ENCODE measurements at regions not wholly inside any gene's neighbourhood (a gene's known extent, or its start where the extent isn't known, plus 50 kb on each side); places are given as distances from the start of the nearest gene placed in this dataset.

GRCh38 chr2:49811502-49811901 is 657.2 kb upstream of the FSHR start:
- H3K4me1 ChIP-seq: no peaks in the 10 kb centered on the region
- H3K27ac ChIP-seq: no peak overlapping the region
- WGBS, 2 donors (ENCODE audit: low coverage in 1 of 2): 53 to 86% methylated on average over 3 to 4 of the region's 4 CpGs
- H3K9me3 ChIP-seq: no peaks in the 10 kb centered on the region
- DNase-seq: no peak
- no peak for TF ChIP-seq POLR2AphosphoS5 (IDR thresholded peaks at IDR 0.05)
- no peak for TF ChIP-seq CTCF (IDR thresholded peaks at IDR 0.05)
- no peak for TF ChIP-seq EP300 (IDR thresholded peaks at IDR 0.05; ENCODE audit: low read depth)
- TF ChIP-seq POLR2A (IDR thresholded peaks at IDR 0.05): no peak
- H3K36me3 ChIP-seq: no peaks in the 10 kb centered on the region
- H3K4me3 ChIP-seq: no peak overlapping the region
- H3K27me3 ChIP-seq: no peaks in the 10 kb centered on the region
- in situ Hi-C loops (cut with MboI; ENCODE audit: low pct_ligation_motif_present in 1 of 4, low pct_unique_long_range_greater_than_20kb in 1 of 4, low sequenced_read_pairs in 3 of 4): no loop called here
- intact Hi-C loops (cut with DNase I; ENCODE audit: low total_unique reads): no loop called here

- in situ Hi-C loops (cut with MboI; ENCODE audit: low pct_ligation_motif_present in 1 of 4, low pct_unique_long_range_greater_than_20kb in 1 of 4, low sequenced_read_pairs in 3 of 4): no loop called here
- DNase-seq: no peak
- no peaks in the 10 kb centered on the region for H3K27me3 ChIP-seq
- no peaks in the 10 kb centered on the region for H3K36me3 ChIP-seq
- intact Hi-C loops (cut with DNase I; ENCODE audit: low total_unique reads): no loop called here
- TF ChIP-seq POLR2A (IDR thresholded peaks at IDR 0.05): no peak
- TF ChIP-seq EP300 (IDR thresholded peaks at IDR 0.05; ENCODE audit: low read depth): no peak
- no peak for TF ChIP-seq CTCF (IDR thresholded peaks at IDR 0.05)
- no peak for TF ChIP-seq POLR2AphosphoS5 (IDR thresholded peaks at IDR 0.05)
- no peaks in the 10 kb centered on the region for H3K4me1 ChIP-seq
- no peak overlapping the region for H3K4me3 ChIP-seq
- H3K27ac ChIP-seq: no peak overlapping the region
- no peaks in the 10 kb centered on the region for H3K9me3 ChIP-seq
Measured at GRCh38 chr2:49807689-49808088, 653.4 kb upstream of the FSHR start.

GRCh38 chr2:49804111-49804510 is 649.8 kb upstream of the FSHR start:
- H3K4me3 ChIP-seq: no peak overlapping the region
- in situ Hi-C loops (cut with MboI; ENCODE audit: low pct_ligation_motif_present in 1 of 4, low pct_unique_long_range_greater_than_20kb in 1 of 4, low sequenced_read_pairs in 3 of 4): no loop called here
- intact Hi-C loops (cut with DNase I; ENCODE audit: low total_unique reads): no loop called here

GRCh38 chr2:49801898-49802450 is 647.7 kb upstream of the FSHR start:
- intact Hi-C loops (cut with DNase I; ENCODE audit: low total_unique reads) (no loop called here), in situ Hi-C loops (cut with MboI; ENCODE audit: low pct_ligation_motif_present in 1 of 4, low pct_unique_long_range_greater_than_20kb in 1 of 4, low sequenced_read_pairs in 3 of 4) (no loop called here)
- Histone ChIP-seq H3K9me3 (no peaks in the 10 kb centered on the region), H3K4me3 (no peak overlapping the region), H3K27me3 (no peaks in the 10 kb centered on the region), H3K4me1 (no peaks in the 10 kb centered on the region), H3K36me3 (no peaks in the 10 kb centered on the region), H3K27ac (no peak overlapping the region)
- DNase-seq: no peak
- TF ChIP-seq CTCF (IDR thresholded peaks at IDR 0.05): no peak
- TF ChIP-seq POLR2A (IDR thresholded peaks at IDR 0.05): no peak
- TF ChIP-seq POLR2AphosphoS5 (IDR thresholded peaks at IDR 0.05): no peak
- TF ChIP-seq EP300 (IDR thresholded peaks at IDR 0.05; ENCODE audit: low read depth): no peak
- 86 to 90% methylated on average over 2 of the region's 2 CpGs for WGBS, 2 donors (ENCODE audit: low coverage in 1 of 2)

More at GRCh38 chr2:49804111-49804510, 649.8 kb upstream of the FSHR start:
- no peak for TF ChIP-seq EP300 (IDR thresholded peaks at IDR 0.05; ENCODE audit: low read depth)
- no peak for TF ChIP-seq POLR2A (IDR thresholded peaks at IDR 0.05)
- no peak for TF ChIP-seq POLR2AphosphoS5 (IDR thresholded peaks at IDR 0.05)
- no peak for TF ChIP-seq CTCF (IDR thresholded peaks at IDR 0.05)
- Histone ChIP-seq H3K27me3 (no peaks in the 10 kb centered on the region), H3K9me3 (no peaks in the 10 kb centered on the region), H3K27ac (no peak overlapping the region), H3K36me3 (no peaks in the 10 kb centered on the region), H3K4me1 (no peaks in the 10 kb centered on the region)
- DNase-seq: no peak
- WGBS, 2 donors (ENCODE audit: low coverage in 1 of 2): 55 to 60% methylated on average over 1 of the region's 1 CpG

Measured in transverse colon (tissue), 4 donors.